22Rv1 (cell line): ENCODE measurements at regions not wholly inside any gene's neighbourhood (a gene's known extent, or its start where the extent isn't known, plus 50 kb on each side); places are given as distances from the start of the nearest gene placed in this dataset.

Experiments
- CTCF ChIP-seq: fragments of 450-650 bp; IDR thresholded peaks from 2 replicates; pipeline ENCODE4 v1.5.1; 2017; ENCODE audit warnings: mild to moderate bottlenecking
- ZFX ChIP-seq: fragments of 450-650 bp; IDR thresholded peaks from 2 replicates; pipeline ENCODE4 v1.6.1; 2017; ENCODE audit warnings: antibody characterized with exemption, borderline replicate concordance

GRCh38 chr5:1654786-1655495 is 131.2 kb upstream of the LPCAT1 start:
- TF ChIP-seq CTCF: no peak
- TF ChIP-seq ZFX: no peak
